ENCODE measurements at regions not wholly inside any gene's neighbourhood (a gene's known extent, or its start where the extent isn't known, plus 50 kb on each side); places are given as distances from the start of the nearest gene placed in this dataset.

GRCh38 chr1:68322096-68322495 lies 89.8 kb upstream of the WLS start:
- Histone ChIP-seq H3K36me3 (ENCODE audit: insufficient read depth, low read length, poor library complexity, severe bottlenecking) (no peaks in the 10 kb centered on the region), H3K9me3 (ENCODE audit: low read depth, low read length, poor library complexity, severe bottlenecking) (no peaks in the 10 kb centered on the region), H3K4me3 (ENCODE audit: low read depth, low read length, poor library complexity, severe bottlenecking) (no peak overlapping the region), H3K27ac (ENCODE audit: low read depth, low read length, poor library complexity, severe bottlenecking) (no peak overlapping the region), H3K4me1 (ENCODE audit: insufficient read depth, low read length, poor library complexity, severe bottlenecking) (no peaks in the 10 kb centered on the region), H3K27me3 (replicated peaks; ENCODE audit: insufficient read depth, low read depth, low read length, poor library complexity) (no peaks in the 10 kb centered on the region)
- intact Hi-C loops (cut with micrococcal nuclease; ENCODE audit: unreplicated experiment) = no loop called here
- no peak for TF ChIP-seq EZH2 (IDR thresholded peaks at IDR 0.05; ENCODE audit: borderline replicate concordance, low read depth, low read length, poor library complexity, severe bottlenecking)
- TF ChIP-seq, protein P1, sequence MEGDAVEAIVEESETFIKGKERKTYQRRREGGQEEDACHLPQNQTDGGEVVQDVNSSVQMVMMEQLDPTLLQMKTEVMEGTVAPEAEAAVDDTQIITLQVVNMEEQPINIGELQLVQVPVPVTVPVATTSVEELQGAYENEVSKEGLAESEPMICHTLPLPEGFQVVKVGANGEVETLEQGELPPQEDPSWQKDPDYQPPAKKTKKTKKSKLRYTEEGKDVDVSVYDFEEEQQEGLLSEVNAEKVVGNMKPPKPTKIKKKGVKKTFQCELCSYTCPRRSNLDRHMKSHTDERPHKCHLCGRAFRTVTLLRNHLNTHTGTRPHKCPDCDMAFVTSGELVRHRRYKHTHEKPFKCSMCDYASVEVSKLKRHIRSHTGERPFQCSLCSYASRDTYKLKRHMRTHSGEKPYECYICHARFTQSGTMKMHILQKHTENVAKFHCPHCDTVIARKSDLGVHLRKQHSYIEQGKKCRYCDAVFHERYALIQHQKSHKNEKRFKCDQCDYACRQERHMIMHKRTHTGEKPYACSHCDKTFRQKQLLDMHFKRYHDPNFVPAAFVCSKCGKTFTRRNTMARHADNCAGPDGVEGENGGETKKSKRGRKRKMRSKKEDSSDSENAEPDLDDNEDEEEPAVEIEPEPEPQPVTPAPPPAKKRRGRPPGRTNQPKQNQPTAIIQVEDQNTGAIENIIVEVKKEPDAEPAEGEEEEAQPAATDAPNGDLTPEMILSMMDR (conservative IDR thresholded peaks at IDR 0.05; ENCODE audit: low read depth, low read length) = no peak
- no peak for DNase-seq (ENCODE audit: low spot score)
- ChIA-PET POLR2A (ENCODE audit: low non-redundant PET) (no interaction called here), CTCF (interaction anchor here (0.7 kb wide), 1 partner anchor 215 kb away, joined by 8 read pairs; no protein-coding TSS in a partner anchor)
- BruUV-seq (replicated peaks) = no TSS peak

DNA sequence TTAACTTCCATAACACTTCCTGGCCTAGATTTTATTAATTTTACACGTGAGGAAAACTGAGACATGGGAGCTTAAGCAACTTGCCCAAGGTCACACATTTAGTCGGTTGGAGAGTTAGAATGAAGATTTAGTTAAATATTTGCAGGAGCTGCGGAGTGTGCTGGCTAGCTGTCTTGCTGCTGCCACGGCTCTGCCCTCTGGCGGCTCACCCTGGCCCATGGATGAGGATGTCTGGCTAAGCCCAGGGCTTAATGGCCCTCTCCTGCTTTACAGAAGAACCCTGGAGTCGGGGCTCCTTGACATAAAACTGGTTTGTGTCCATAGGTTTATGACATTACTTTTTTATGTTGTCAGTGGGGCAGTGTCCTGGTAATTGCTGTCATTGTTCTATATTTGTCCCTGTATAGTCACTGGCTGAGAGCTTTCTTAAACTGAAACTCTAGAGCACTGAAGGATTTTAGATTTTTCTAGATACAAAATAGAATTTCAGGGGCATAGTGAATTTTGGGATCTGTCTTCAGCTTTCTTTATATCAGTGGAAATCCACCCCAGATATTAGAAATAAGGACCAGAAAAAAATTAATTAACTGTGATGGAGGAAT lies 88.9 kb upstream of the WLS start:
- no peak overlapping the region for H3K27ac ChIP-seq (ENCODE audit: low read depth, low read length, poor library complexity, severe bottlenecking)
- no peaks in the 10 kb centered on the region for H3K27me3 ChIP-seq (replicated peaks; ENCODE audit: insufficient read depth, low read depth, low read length, poor library complexity)
- CTCF ChIA-PET = interaction anchor here (0.7 to 1.0 kb wide), 2 partner anchors 201 to 214 kb away, joined by 4 to 8 read pairs; no protein-coding TSS in a partner anchor
- DNase-seq (ENCODE audit: low spot score) = no peak
- POLR2A ChIA-PET (ENCODE audit: low non-redundant PET) = no interaction called here
- intact Hi-C loops (cut with micrococcal nuclease; ENCODE audit: unreplicated experiment) = no loop called here
- H3K36me3 ChIP-seq (ENCODE audit: insufficient read depth, low read length, poor library complexity, severe bottlenecking) = no peaks in the 10 kb centered on the region
- H3K4me3 ChIP-seq (ENCODE audit: low read depth, low read length, poor library complexity, severe bottlenecking) = no peak overlapping the region
- H3K4me1 ChIP-seq (ENCODE audit: insufficient read depth, low read length, poor library complexity, severe bottlenecking) = no peaks in the 10 kb centered on the region
- no TSS peak for BruUV-seq (replicated peaks)
- H3K9me3 ChIP-seq (ENCODE audit: low read depth, low read length, poor library complexity, severe bottlenecking) = no peaks in the 10 kb centered on the region
- TF ChIP-seq, protein P1 (conservative IDR thresholded peaks at IDR 0.05; ENCODE audit: low read depth, low read length) = peak; percentile 30; the same call in 1 of the 2 replicates
- TF ChIP-seq EZH2 (IDR thresholded peaks at IDR 0.05; ENCODE audit: borderline replicate concordance, low read depth, low read length, poor library complexity, severe bottlenecking) = no peak

- DNase-seq (ENCODE audit: low spot score) = no peak
- no TSS peak for BruUV-seq (replicated peaks)
- H3K27ac ChIP-seq (ENCODE audit: low read depth, low read length, poor library complexity, severe bottlenecking) = no peak overlapping the region
- H3K27me3 ChIP-seq (replicated peaks; ENCODE audit: insufficient read depth, low read depth, low read length, poor library complexity) = no peaks in the 10 kb centered on the region
- POLR2A ChIA-PET (ENCODE audit: low non-redundant PET) = no interaction called here
- CTCF ChIA-PET = interaction anchor here (1.0 kb wide), 1 partner anchor 200 kb away, joined by 4 read pairs; no protein-coding TSS in a partner anchor
- TF ChIP-seq, protein P1 (conservative IDR thresholded peaks at IDR 0.05; ENCODE audit: low read depth, low read length) = no peak
- TF ChIP-seq EZH2 (IDR thresholded peaks at IDR 0.05; ENCODE audit: borderline replicate concordance, low read depth, low read length, poor library complexity, severe bottlenecking) = no peak
- H3K4me1 ChIP-seq (ENCODE audit: insufficient read depth, low read length, poor library complexity, severe bottlenecking) = no peaks in the 10 kb centered on the region
- intact Hi-C loops (cut with micrococcal nuclease; ENCODE audit: unreplicated experiment) = no loop called here
- H3K36me3 ChIP-seq (ENCODE audit: insufficient read depth, low read length, poor library complexity, severe bottlenecking) = no peaks in the 10 kb centered on the region
- no peaks in the 10 kb centered on the region for H3K9me3 ChIP-seq (ENCODE audit: low read depth, low read length, poor library complexity, severe bottlenecking)
- H3K4me3 ChIP-seq (ENCODE audit: low read depth, low read length, poor library complexity, severe bottlenecking) = no peak overlapping the region
These were observed 88.0 kb upstream of the WLS start for GRCh38 chr1:68320349-68320748.

Measured in A673 (cell line).